Right hindlimb (tissue), 1 donor: ENCODE measurements at regions not wholly inside any gene's neighbourhood (a gene's known extent, or its start where the extent isn't known, plus 50 kb on each side); places are given as distances from the start of the nearest gene placed in this dataset.
A peak's percentile ranks its signal among the peaks of the same experiment; 100 is the strongest.
"Not testable (repeated sequence)": the region's sequence is repeated elsewhere in the genome, so short reads cannot be mapped to it uniquely, and the experiment has no call there.

Experiments
- DNase-seq: peaks from one replicate; pipeline ENCODE4 v3.0.0-alpha.2; 2018

DNA sequence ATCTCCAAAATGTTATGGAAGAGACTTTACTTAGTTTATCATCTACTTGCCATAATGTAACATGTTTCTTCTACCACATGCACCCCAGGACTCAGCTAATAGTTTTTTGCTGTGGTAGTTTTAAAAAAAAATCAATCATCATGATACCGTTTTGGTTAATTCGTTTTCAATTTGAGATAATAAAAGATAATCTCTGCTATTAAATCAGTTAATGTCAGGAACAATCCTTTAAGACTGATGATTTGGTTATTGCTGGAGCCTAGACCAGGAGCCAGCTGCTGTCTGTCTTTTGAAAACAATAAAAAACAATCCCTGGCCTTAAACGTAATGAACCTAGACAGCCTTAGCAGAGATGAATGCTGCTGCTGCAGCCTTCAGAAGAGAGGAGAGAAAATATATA is 403.7 kb downstream of the OXSM start:
- DNase-seq, result no peak

DNA sequence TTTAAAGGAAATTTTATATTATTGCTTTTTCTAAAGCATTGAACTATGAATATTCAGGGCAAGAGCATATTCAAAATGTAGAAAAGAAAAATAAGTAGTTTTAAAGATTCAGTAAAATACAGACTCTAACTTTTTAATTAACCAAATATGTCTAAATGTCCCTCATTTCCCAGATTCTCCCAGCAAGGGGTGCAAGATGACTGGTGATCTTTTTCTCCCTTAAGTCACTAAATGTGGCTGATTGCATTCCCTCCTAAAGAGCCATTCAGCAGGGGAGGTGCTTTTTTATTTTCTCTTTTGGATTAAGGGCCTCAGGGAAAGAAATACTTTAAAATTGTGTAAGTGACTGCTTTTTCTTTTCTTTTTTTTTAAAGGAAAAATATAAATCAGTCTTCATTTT is 406.9 kb downstream of the OXSM start:
- no peak for DNase-seq

DNA sequence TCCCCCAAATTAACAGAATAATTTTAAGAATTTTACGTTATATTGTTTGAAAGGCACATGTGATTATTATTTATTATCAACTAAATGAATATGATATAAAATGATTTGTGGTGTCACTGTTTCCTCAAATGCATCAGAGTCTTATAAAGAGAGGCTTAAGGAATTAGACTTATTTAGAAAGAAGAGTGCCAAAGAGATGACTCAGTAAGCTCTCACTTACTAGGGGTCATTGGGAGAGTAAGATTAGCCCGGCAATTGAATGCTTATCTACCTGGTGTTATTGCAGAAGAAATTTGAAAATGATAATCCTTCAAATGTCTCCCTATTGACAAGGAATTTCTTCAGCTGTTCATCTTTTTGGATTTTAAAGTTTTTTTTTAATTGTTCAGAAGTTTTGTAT is 408.7 kb downstream of the OXSM start:
- DNase-seq, result no peak

DNA sequence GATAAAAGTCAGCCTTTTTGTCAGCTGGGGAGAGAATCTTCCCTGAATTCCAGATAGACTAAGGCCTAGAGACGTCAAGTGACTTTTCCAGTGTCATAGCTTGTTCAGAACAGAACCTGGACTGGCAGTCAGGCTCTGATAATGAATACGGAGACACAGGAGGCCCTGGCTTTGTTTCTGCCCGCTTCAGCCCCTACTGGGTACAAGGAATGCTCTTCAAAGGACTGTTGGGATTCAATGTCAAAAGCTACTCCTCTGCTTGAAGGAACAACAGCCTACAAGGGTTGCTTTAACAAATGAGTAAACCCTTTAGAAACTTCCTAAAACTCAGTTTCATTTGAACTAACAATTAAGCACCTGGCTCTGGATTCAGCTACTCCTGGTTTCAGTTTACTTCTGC is 412.3 kb downstream of the OXSM start:
- no peak for DNase-seq

DNA sequence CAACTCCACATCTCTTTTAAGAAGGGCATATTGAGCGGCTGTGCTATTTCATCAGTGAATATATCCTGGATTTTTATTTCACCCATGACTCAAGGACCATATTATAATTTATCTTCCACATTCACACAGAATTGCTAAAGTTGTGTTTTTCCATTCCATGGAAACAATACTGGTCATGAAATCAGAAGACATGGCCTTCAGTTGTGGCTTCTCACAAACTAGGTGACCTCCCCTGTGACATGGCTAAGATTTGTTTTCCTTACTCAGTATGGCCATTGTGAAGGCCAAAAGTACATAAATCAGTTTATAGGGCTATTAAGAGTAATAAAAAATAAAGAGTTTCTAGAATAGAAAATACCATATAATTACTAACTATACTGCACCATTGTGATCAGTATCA is 415.6 kb downstream of the OXSM start:
- no peak for DNase-seq

DNA sequence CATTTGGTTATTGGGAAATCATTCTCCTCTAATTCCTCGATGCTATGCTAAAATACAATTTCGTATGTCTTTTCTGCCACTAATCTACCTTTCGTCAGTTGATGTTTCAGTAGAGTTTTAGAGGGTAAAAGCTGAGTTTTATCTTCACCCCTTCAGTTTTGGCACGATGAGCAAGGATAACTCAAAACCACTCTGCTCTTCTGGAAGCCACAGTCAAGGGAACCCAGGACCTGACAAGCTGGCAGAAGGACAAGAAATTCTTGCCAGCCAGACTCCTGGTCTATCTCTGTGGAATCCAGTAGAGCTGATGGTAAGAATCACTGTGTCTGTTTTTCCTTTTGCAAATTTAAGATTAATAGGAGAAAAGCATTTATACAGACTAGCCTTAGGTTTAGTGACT is 414.4 kb upstream of the LRRC3B start:
- no peak for DNase-seq

DNA sequence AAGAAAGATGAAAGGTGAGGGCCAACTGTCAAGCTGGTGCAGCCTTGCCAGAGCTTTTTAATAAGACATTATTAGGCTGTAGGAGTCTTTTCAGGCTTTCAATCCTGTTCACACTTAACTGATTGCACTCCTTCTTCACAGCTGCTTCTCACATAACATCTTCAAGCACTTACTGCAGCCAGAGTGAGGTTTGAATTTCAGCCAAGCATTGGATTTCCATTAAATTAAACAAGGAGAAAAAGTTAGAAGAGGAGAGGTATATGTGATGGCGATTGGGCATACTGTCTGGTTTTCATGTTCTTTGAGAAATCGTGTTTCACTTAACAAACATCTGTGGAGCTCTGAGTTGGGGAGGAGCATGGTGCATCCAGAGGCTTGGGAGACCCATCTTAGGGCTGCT is 392.8 kb upstream of the LRRC3B start:
- no peak for DNase-seq

DNA sequence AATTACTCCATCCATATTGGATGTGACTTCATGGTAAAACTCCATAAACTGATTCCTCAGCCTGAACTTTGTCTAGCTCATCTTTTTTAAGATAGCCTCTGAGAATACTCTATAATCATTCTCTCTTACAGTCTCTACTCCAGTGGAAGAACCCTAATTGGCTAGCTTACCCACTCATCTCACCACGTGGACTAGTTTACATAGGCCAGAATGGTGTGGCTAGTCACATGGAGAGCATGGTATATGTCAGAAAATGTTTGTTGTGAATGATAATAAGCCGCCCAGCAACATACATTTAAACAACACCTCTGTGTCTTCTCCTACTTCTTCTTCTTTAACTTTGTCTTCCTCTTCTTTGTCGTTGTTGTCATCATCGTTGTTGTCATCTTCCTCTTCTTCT is 389.2 kb upstream of the LRRC3B start:
- DNase-seq, result no peak

DNA sequence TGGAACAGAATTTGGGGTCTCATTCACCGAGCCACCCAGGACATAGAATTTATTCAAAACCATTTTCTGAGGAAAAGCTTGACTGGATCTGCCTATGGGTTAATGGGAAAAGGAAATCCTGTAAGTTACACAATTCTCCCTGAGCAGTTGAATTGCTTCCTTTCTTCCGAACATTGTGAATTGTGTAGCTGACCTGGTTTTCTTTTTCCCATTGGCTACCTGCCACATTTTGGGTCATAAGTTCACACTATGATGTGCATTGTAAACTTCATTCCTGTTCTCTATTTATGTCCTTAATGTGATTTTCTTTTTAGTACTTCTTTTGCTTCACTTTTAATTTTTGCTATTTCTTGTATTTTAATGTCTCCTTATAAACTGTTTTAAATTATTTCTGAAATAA is 386.0 kb upstream of the LRRC3B start:
- peak; percentile 45 for DNase-seq

DNA sequence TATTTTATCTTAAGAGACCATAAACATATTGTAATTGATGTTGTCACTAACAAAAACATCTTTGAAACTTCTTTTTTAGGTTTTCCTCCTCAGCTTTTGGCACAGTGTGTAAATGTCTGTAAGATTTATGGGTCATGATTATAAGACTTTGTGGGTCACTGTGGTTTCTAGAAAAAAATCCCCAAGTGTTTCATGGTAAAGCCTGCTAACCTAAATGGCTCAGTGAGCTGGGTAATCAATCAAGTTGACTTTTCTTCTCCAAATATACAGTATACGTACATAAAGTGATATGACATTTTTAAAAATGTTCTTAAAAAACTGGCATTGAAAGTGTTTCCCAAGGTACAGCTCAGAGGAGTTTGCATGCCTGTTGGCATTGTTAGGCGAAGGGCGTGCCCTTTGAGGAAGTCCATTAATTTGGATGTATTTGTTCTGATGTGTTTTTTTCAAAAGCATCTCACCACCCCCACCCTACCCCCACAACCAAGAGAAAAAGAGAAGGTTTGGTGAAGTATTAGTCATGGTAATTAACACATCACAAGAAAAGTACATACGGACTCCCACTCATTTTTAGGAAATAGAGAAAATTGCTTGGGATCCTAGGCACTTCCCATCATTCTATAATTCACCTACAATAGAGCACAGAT is 385.4 kb upstream of the LRRC3B start:
- DNase-seq, result no peak

DNA sequence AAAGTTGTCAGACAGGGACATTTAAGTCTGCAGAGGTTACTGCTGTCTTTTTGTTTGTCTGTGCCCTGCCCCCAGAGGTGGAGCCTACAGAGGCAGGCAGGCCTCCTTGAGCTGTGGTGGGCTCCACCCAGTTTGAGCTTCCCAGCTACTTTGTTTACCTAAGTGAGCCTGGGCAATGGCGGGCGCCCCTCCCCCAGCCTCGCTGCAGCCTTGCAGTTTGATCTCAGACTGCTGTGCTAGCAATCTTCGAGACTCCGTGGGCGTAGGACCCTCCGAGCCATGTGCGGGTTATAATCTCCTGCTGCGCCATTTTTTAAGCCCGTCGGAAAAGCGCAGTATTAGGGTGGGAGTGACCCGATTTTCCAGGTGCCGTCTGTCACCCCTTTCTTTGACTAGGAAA is 378.0 kb upstream of the LRRC3B start:
- DNase-seq, result not testable (repeated sequence)

DNA sequence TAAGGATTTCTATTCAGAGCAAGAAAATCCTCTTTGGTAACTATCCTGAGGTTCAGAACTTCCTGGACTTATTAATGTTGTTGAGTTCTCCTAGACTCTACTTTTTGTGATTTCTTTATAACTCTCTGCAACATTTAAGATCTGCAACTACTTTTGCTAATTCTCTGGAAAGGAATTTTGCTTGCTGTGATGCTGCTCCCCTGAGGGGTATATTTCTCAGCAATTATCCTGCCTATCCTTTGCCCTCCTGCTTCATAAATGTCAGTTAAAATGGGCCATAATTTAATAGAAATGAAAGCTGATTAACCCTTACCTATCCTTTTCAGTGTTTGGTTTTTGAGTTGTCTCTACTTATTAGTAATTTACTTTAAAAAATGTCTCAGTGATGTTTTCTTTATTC is 377.3 kb upstream of the LRRC3B start:
- DNase-seq, result no peak

DNA sequence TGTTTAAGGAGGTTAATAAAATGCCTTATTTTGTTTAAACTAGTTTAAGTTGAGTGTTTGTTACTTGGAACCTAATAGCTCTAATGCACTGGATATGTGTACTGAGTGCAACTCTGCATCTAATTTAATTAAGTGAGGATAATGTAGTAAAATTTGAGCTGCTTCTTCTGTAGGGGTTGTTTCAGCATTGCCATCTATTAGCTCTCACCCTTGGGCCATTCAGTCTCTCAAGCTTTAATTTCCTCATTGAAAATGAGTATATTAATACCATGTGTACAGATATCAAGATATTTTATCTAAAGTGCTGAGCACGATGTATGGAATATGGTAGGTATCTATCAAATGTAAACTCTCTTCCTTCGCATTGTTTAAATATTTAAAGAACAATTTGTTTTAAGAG is 375.7 kb upstream of the LRRC3B start:
- no peak for DNase-seq

DNA sequence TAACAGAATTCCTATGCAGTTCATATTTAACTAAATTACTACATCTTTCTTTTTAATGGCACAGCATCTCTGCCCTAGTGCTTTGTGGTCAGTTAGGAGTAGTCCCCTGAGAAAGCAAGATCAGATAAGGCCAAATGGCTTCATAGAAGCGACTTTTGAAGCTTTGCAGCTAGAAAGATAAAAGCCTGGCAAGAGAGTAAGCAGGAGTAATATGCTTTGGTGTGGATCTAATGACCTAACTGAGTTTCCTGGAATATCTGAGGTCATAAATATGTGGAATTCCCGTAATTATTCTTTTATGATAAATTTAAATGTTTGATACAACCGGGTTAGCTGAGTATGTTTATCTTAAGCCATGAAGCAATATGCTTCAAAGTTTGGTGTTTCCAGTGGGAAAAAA is 374.9 kb upstream of the LRRC3B start:
- DNase-seq, result no peak

DNA sequence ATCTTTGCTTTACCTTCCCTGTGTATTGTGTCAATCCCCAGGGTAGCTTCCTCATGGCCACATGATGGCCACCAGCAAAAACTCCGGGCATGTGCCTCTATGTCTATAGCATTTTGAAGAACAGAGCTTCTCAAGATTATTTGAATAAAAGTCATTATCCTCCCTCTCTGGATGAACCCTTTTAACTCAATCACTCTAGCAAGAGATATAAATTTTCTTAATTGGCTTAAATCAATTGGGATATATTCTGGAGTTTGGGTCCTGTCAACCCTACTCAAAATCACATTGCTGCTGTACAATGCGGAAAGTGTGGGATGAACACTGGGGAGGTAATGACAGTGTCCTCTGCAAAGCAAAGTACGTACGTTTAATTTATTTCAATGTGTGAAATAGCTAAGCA is 370.6 kb upstream of the LRRC3B start:
- DNase-seq, result no peak

DNA sequence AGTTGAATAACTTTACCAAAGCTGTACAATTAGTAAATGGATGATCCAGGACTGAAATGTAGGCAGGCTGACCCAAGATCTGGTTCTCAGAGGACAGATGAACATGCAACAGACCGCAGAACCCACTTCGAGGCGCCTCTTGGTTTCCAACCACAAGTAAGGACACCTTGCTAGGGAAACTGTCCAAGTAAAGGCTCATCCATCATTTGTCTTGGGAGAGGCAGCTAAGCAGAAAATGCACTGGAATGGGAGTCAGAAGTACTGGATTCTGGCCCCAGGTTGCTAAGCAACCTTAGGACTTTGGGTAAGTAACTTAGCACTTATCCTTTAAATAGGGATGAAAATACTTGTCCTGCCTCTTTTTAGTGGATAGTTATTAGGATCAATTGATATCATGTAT is 366.3 kb upstream of the LRRC3B start:
- no peak for DNase-seq

DNA sequence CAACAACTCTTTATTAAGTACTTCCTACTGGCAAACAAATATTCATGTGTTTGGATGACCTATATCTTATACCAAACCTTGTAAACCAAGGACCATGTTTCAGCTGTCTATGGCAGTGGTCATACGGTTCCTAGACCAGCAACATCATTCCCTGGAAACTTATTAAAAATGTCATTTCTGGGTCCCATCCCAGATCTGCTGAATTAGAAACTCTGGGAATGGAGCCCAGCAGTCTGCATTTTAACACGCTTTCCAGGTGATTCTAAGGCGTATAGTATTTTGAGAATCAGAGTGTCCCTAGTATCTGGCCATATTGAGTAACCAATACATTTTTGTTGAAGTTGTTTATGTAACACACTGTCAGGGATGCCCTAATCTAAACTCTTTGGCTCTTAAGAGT is 363.4 kb upstream of the LRRC3B start:
- DNase-seq, result no peak

DNA sequence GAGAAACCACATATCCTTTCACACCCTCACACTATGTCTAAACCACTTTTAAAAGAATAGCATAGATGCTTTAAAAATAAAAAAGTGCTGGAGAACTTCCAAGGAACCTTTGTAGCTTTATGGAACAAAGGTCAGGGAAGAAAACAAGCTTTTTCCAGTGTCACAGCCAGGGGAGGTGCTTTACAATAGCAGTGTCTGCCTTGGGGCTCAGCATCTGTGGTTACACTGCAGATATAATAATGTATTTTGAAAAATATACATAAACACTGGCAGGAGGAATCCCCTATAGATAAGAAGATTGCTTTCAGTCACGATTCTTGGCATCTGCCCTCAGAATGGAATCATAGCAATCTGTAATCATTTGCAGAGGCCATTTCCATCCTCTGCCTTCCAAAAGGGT is 362.4 kb upstream of the LRRC3B start:
- DNase-seq, result peak; percentile 56

DNA sequence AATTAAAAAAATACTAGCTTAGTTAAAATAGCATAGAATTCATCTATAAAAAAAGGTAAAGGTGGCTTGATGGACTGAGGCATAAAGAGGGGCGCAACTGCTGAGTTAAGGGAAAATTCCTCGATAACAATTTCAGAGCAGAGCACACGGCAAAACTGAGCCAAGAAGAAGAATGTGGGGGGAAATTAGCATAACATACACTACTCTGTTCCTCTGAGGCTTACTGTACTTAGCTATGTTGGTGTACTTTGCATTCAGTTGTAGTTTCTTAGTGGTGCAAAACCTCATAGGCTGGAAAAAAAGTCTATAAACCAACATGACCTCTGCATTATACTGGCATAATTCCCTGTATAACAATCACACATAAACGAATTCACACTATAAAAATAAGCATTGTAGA is 357.9 kb upstream of the LRRC3B start:
- DNase-seq, result no peak

DNA sequence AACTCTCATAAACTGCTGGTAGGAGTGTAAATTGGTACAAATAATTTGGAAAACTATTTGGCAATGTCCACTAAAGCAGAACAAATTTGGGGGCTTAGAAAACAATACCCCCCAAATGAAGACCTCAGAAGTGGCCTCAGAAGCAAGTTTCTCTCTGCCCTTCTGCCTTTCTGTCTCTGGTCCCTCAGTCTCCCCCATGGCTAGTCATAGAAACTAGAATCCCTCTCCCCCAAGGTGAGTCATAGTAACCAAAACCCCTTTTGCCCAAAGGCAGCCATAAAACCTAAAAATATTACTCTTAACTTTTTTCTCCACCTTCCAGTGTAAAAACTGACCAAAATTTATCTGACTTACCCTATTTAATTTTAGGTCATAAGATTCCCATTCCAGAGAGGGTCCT is 350.7 kb upstream of the LRRC3B start:
- no peak for DNase-seq

DNA sequence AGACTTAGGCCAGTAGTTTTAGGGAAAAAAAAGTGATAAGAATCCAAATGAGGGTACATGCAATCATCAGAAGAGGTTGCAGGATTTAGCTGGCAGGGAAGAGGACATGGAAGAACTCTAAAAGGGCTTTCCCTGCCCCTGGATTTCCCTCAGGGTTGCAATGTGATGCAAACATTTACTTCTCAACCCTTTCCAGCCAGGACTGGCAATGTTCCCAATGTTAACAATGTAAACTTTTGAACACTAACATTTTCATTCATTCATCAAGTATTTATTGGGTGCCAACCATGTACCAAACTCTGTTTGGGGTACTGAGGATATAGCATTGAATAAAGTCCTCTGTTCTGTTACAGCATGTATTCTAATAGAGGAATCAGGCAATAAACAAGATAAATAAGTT is 349.4 kb upstream of the LRRC3B start:
- DNase-seq, result no peak

DNA sequence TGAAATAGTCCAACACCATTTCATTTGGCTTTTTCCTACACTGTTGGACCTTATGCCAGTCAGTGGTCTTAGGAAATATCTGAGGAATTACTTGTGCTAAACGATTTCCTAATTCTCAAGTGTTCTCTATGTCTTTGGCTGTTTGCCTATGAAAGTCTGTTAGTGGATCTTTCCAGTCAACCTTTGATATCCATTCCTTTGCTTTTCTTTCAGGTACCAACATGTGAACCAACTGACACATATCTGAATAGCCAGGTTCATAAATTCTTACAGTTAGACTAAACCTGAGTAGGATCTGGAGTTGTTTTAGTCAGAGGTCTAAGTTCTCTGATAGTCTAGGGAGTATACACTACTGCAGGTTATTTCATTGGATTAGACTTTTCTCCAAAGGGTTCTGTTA is 343.5 kb upstream of the LRRC3B start:
- no peak for DNase-seq

DNA sequence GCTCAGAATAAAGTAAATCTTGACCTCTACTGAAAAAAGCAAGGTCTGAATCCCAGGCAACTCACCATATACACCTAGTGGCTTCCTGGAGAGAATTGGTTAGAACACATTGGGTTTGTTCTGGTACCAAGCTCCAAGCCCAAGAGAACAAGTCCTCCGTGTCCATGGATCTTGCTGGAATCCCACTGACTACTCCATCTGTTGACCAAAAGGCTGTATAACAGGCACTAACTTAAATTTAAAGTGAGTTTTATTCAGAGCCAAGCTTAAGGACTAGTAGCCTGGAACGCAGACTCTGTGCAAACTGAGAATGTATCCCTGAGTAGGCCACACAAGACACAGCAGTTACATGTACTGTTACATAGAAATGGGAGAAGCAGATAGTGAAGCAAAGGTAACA is 342.1 kb upstream of the LRRC3B start:
- DNase-seq, result no peak

DNA sequence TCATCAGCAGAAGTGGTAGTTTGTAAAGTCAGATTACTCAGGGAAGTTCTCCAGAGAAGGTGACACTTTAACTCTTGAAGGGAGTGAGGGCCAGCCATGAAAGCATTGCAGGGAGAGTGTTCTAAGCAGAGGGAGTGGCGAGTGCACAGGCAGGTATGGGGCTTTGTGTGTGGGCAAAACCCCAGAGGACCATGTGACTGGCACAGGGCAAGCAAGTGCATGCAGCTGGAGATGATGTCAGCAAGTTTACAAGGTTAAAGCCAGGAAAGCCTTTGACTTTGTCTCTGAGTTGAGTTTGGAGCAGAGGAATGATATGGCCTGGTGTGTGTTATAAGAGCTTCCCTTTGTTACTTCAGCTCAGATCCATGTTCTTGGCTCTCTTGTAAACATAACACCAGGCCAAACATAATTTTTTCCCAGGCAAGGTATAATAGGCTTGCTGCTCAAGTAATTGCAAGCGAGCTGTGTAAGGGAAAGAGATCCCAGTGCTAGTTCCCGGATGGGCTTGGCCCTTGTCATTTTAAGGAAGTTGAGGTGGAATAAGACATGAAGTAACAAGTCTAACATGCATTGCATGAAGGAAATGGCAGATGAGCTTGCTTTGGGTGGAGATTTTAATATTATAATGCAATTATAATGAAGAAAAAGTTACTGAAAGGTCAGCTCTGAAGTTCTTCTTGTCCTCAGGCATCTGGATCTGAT is 341.1 kb upstream of the LRRC3B start:
- no peak for DNase-seq

DNA sequence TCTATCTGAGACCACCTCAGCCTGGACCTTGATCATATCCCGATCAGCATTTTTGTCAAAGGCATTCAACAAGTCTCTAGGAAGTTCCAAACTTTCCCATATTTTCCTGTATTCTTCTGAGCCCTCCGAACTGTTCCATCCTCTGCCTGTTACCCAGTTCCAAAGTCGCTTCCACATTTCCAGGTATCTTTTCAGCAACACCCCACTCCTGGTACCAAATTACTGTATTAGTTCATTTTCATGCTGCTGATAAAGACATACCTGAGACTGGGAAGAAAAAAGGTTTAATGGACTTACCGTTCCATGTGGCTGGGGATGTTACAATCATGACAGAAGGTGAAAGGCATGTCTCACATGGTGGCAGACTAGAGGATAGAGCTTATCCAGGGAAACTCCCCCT is 338.1 kb upstream of the LRRC3B start:
- DNase-seq, result not testable (repeated sequence)
